GM23248 (cell line): ENCODE measurements at regions not wholly inside any gene's neighbourhood (a gene's known extent, or its start where the extent isn't known, plus 50 kb on each side); places are given as distances from the start of the nearest gene placed in this dataset.

ENCODE experiments used
- EZH2 ChIP-seq: fragments of 200-600 bp; sonication (generic); IDR thresholded peaks from 2 replicates; pipeline ENCODE4 v1.6.1; 2018; ENCODE audit warnings: antibody characterized with exemption, mild to moderate bottlenecking; ENCODE audit not compliant: insufficient read depth, poor library complexity, severe bottlenecking
- EZH2phosphoT487 ChIP-seq: fragments of 200-600 bp; sonication (generic); IDR thresholded peaks from 2 replicates; pipeline ENCODE4 v1.6.1; 2018; ENCODE audit warnings: antibody characterized with exemption, moderate library complexity, mild to moderate bottlenecking, low read depth; ENCODE audit not compliant: insufficient read depth

DNA sequence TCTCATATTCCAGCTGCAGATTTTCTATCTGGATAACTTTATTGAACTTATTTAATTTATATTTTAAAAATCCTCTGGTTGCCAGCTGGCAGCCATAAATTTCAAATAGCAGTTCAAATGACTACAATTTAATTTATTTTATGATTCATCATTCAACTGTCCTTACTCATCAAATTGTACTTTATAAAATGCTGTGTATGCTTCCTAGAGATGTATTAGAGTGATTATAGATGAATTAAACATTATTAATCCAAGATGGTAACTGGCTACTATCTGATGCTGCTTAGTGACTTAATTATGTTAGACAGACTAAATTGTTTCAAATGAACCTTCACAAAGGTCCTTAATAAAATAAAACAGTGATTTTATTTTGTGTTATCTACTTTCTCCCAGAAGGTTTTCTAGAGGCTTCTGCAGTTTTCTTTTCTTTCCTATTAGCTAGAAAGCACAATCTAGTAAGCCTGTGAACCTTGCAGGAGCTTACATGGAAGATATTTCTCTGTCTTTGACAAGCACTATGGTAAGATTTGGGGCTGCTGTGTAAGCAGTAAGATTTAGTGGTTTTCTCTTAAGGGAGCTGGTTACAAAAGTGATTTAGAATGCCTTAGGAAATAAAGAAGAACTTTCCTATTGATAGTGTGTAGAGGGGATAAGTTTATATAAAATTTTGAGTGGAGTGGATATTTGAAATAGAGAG, 322.3 kb downstream of the FSIP2 start:
- TF ChIP-seq EZH2 (no peak), EZH2phosphoT487 (no peak)
